Parathyroid adenoma (tissue), 2 donors: ENCODE measurements at regions not wholly inside any gene's neighbourhood (a gene's known extent, or its start where the extent isn't known, plus 50 kb on each side); places are given as distances from the start of the nearest gene placed in this dataset.

Experiments
- H2AFZ ChIP-seq: fragments of 300-600 bp; sonication (generic); one replicate; pipeline ENCODE4 v1.7.0; 2017; ENCODE audit warnings: antibody characterized with exemption, mild to moderate bottlenecking
- H3K27ac ChIP-seq: fragments of 300-600 bp; sonication (generic); one replicate; pipeline ENCODE4 v1.7.0; 2017
- H3K27me3 ChIP-seq: fragments of 300-600 bp; sonication (generic); one replicate; pipeline ENCODE4 v1.7.0; 2017; ENCODE audit warnings: low read length; ENCODE audit not compliant: control insufficient read depth, insufficient read depth
- H3K36me3 ChIP-seq: fragments of 300-600 bp; sonication (generic); one replicate; pipeline ENCODE4 v1.7.0; 2017; ENCODE audit warnings: low read length; ENCODE audit not compliant: control insufficient read depth, insufficient read depth
- H3K4me1 ChIP-seq: fragments of 300-600 bp; sonication (generic); one replicate; pipeline ENCODE4 v1.7.0; 2017; ENCODE audit warnings: control low read depth
- H3K4me2 ChIP-seq: fragments of 300-600 bp; sonication (generic); one replicate; pipeline ENCODE4 v1.7.0; 2017; ENCODE audit warnings: low read length
- H3K4me3 ChIP-seq: fragments of 300-600 bp; sonication (generic); one replicate; pipeline ENCODE4 v1.7.0; 2017; ENCODE audit warnings: low read depth, low read length
- H3K79me2 ChIP-seq: fragments of 300-600 bp; sonication (generic); one replicate; pipeline ENCODE4 v1.7.0; 2017; ENCODE audit warnings: control low read depth
- H3K9ac ChIP-seq: fragments of 300-600 bp; sonication (generic); one replicate; pipeline ENCODE4 v1.7.0; 2017; ENCODE audit warnings: mild to moderate bottlenecking
- H3K9me3 ChIP-seq: fragments of 300-600 bp; sonication (generic); one replicate; pipeline ENCODE4 v1.7.0; 2017; ENCODE audit warnings: low read length; ENCODE audit not compliant: control insufficient read depth
- TF ChIP-seq, protein P1 (sequence below): fragments of 300-600 bp; sonication (generic); IDR thresholded peaks from one replicate; pipeline ENCODE4 v1.7.0; 2017; ENCODE audit warnings: antibody characterized with exemption, mild to moderate bottlenecking
- donor health status: primary hyperparathyroidism.

DNA sequence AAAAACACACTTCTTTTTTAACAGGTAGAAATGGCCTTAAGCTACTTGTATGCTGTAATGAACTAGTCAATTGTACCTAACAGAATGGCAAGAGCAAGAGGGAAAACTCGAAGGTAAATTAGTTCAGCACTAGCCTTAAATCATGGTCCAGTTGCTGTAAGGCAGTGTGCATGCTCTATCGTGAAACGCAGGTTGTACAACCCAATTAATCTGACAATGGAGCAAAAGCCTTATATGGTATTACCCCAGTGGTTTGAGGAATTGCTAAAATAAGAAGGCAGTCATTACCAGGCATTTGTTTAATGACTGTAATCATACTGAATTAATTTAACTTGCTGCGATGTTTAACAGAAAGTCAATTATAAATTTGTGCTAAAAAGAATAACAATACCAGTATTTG, 69.3 kb upstream of the SOX4 start:
- no peaks in the 10 kb centered on the region for H3K9me3 ChIP-seq
- H3K27ac ChIP-seq: no peak overlapping the region
- H3K27me3 ChIP-seq: peaks cover 3% of the 10 kb centered on the region
- no peak overlapping the region for H2AFZ ChIP-seq
- H3K9ac ChIP-seq: no peak overlapping the region
- H3K36me3 ChIP-seq: no peaks in the 10 kb centered on the region
- no peak overlapping the region for H3K4me2 ChIP-seq
- no peaks in the 10 kb centered on the region for H3K79me2 ChIP-seq
- TF ChIP-seq, protein P1, sequence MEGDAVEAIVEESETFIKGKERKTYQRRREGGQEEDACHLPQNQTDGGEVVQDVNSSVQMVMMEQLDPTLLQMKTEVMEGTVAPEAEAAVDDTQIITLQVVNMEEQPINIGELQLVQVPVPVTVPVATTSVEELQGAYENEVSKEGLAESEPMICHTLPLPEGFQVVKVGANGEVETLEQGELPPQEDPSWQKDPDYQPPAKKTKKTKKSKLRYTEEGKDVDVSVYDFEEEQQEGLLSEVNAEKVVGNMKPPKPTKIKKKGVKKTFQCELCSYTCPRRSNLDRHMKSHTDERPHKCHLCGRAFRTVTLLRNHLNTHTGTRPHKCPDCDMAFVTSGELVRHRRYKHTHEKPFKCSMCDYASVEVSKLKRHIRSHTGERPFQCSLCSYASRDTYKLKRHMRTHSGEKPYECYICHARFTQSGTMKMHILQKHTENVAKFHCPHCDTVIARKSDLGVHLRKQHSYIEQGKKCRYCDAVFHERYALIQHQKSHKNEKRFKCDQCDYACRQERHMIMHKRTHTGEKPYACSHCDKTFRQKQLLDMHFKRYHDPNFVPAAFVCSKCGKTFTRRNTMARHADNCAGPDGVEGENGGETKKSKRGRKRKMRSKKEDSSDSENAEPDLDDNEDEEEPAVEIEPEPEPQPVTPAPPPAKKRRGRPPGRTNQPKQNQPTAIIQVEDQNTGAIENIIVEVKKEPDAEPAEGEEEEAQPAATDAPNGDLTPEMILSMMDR: no peak
- no peak overlapping the region for H3K4me3 ChIP-seq
- no peaks in the 10 kb centered on the region for H3K4me1 ChIP-seq

DNA sequence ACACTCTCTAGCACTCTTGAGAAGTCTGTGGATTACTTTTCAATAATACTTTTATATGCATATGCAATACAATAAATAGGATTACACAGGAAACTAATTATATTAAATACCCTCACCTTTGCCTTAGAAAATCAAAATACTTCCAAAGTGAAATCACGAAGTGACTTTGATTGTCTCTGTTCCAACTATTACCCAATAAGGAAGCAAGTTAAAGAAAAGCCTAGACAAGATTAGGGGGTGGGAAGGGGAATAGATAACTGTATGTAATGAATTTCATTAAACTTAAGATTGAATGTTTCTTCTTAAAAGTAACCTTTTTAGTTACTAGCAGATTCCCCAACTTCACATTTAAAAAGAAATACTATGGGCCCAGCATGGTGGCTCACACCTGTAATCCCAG, 66.6 kb upstream of the SOX4 start:
- no peak overlapping the region for H3K9ac ChIP-seq
- no peak overlapping the region for H2AFZ ChIP-seq
- H3K79me2 ChIP-seq: no peaks in the 10 kb centered on the region
- no peak overlapping the region for H3K27ac ChIP-seq
- H3K36me3 ChIP-seq: no peaks in the 10 kb centered on the region
- no peaks in the 10 kb centered on the region for H3K4me1 ChIP-seq
- peaks cover 3% of the 10 kb centered on the region for H3K27me3 ChIP-seq
- H3K9me3 ChIP-seq: no peaks in the 10 kb centered on the region
- TF ChIP-seq, protein P1: no peak
- H3K4me2 ChIP-seq: no peak overlapping the region
- no peak overlapping the region for H3K4me3 ChIP-seq

DNA sequence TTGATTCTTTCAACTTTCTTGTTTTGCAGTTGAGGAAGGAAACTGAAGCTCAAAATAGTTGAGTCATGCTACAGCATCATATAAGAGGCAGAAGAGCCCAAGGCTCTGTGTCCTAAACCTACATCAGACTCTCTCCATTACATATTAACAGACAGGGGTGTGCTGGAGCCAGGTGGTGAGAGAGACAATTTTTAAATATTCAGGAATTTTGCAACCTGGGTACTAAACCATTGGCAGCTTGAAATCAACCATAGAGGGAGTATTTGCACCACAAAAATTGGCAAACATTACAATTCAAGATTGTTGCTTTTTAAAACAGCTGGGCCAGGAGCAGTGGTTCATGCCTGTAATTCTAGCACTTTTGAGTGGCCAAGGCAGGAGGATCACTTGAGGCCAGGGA, 65.8 kb upstream of the SOX4 start:
- Histone ChIP-seq H3K27ac (no peak overlapping the region), H3K79me2 (no peaks in the 10 kb centered on the region), H3K4me3 (no peak overlapping the region), H3K9me3 (no peaks in the 10 kb centered on the region), H3K4me1 (no peaks in the 10 kb centered on the region), H3K4me2 (no peak overlapping the region), H2AFZ (no peak overlapping the region), H3K36me3 (no peaks in the 10 kb centered on the region), H3K27me3 (no peaks in the 10 kb centered on the region), H3K9ac (no peak overlapping the region)
- TF ChIP-seq, protein P1: no peak

DNA sequence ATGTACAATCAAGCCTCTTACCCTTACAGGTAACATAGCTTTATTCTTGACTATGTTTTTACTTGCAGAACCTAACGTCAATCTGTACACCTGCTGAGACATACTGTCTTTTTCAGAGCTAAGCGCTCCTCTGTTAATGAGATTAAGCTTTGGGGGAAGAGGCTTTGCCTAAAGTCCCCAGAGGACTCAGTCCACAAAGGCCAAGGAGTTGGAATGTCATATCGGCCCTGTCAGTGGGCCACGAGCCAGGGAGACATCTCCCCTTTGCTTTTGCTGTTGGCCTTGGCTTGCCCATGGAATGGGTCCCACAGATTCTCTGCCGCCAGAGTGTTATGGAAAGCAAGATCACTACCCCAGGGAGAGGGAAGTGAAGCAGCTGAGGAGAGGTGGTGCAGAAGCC, 64.1 kb upstream of the SOX4 start:
- TF ChIP-seq, protein P1: no peak
- Histone ChIP-seq H3K4me1 (no peaks in the 10 kb centered on the region), H3K27me3 (no peaks in the 10 kb centered on the region), H3K27ac (no peak overlapping the region), H3K9me3 (no peaks in the 10 kb centered on the region), H2AFZ (no peak overlapping the region), H3K36me3 (no peaks in the 10 kb centered on the region), H3K4me3 (no peak overlapping the region), H3K79me2 (no peaks in the 10 kb centered on the region), H3K9ac (no peak overlapping the region), H3K4me2 (no peak overlapping the region)

GRCh38 chr6:21531393-21531792, 62.2 kb upstream of the SOX4 start:
- Histone ChIP-seq H3K27me3 (no peaks in the 10 kb centered on the region), H3K36me3 (no peaks in the 10 kb centered on the region), H3K4me2 (no peak overlapping the region), H3K9ac (no peak overlapping the region), H3K27ac (no peak overlapping the region), H3K4me1 (no peaks in the 10 kb centered on the region), H3K9me3 (no peaks in the 10 kb centered on the region), H2AFZ (no peak overlapping the region), H3K4me3 (no peak overlapping the region), H3K79me2 (no peaks in the 10 kb centered on the region)
- TF ChIP-seq, protein P1: no peak
